ENCODE measurements at regions not wholly inside any gene's neighbourhood (a gene's known extent, or its start where the extent isn't known, plus 50 kb on each side); places are given as distances from the start of the nearest gene placed in this dataset.
"Not testable (repeated sequence)": the region's sequence is repeated elsewhere in the genome, so short reads cannot be mapped to it uniquely, and the experiment has no call there.

DNA sequence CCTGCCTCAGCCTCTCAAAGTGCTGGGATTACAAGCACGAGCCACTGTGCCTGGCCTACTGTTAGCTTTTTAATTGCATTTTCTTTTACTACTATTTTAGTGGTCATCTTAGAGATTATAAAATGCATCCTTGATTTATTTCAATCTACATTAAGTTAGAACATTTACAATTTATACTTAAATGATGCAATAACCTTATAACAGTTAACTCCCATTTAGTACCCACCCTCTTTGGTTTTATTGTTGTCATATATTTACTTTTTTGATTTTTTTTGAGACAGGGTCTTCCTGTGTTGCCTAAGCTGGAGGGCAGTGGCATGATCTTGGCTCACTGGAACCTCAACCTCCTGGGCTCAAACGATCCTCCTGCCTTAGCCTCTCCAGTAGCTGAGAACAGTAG, 77.3 kb downstream of the PPCDC start:
- no peak for DNase-seq (ENCODE audit: low read depth)

GRCh38 chr15:75104804-75105557, 81.6 kb downstream of the PPCDC start:
- no peak for DNase-seq (ENCODE audit: low read depth)

DNA sequence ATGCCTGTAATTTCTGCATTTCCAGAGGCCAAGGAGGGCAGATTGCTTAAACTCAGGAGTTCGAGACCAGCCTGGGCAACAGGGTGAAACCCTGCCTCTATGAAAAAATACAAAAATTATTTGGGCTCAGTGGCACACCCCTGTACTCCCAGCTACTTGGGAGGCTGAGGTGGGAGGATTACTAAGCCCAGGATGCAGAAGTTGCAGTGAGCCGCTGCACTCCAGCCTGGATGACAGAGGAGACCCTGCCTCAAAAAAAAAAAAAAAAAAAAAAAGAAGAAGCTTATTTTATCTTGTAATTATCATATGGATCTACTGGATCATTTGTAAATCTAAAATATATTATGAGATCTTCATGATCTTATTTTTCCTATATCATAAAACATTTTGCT, 84.1 kb downstream of the PPCDC start:
- no peak for DNase-seq (ENCODE audit: low read depth)

DNA sequence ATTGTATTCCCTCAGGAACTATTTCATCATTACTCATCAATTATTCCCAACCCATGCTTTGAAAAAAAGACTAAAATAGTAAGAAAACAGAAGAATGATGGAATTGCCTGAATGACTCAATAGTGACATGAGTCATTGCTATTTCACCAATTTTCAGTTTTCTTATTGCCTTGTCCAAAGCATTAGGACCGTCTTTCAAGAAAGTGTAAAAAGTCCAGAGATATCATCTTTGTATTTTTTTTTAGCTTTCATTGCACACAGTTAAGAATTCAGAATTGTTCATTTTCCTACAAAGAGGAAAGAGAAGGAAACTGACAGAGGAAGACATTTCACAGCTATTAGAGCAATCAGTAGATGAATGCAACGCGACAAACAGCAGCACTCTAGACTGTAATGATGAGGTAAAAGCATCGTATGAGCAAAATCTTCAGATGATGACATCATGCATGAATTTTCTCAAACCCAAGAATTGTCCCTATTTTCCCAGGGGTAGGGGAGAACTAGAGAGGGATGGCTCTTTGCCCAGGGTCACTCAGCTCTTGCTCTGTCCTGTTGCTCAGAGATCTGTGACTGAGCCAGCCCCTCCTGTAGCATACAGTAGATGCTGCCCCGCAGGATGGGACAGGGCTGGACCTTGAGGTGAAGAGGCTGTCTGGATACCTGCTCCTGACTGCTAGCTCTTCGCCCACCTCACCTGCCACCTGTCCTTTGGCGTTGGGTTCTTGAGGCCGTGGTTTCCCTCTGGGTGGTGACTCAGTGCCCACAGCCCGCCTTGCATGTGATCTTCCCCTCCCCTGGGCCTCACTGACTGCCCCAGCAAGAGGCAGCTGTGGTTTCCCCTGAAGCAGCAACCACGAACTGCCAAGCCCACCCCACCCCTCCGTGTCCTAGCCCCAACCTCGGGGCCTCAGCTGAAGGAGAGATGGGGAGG, 84.8 kb downstream of the PPCDC start:
- peak; percentile 51 for DNase-seq (ENCODE audit: low read depth)

DNA sequence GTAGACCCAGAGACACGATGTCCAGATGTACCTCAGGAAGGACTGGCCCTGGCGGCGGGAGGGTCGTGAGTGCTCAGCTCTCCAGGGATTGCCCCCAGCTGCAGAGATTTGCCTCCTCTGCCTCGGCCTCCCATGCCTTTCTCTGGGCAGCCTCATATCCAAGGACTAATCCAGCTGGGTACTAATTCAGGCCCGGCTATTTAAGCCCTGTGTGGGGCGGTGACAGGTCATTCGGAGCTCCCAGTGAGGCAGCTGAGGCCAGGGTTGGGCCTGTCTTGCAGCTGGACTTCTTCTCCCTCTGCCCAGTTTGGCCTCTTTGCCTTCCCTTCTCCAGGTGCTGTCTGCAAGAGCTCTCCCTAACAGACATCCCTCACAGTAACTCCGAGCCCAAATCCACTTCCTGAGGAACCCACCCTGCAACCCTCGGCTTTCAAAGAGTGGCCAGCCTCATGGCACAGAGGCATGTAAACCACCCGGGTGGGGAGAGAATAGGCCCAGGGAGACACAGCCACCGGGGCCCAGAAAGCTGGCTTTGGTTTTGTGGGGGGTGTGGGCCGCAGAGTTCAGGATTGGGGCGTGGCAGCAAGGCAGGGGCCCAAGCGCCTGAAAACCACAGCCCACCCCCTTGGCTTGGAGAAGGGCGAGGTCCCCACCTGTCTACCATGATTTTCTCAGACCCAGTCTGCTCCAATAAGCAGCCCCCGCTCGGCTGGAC, 85.8 kb downstream of the PPCDC start:
- no peak for DNase-seq (ENCODE audit: low read depth)

GRCh38 chr15:75109736-75110130, 86.3 kb downstream of the PPCDC start:
- DNase-seq (ENCODE audit: low read depth), result no peak

DNA sequence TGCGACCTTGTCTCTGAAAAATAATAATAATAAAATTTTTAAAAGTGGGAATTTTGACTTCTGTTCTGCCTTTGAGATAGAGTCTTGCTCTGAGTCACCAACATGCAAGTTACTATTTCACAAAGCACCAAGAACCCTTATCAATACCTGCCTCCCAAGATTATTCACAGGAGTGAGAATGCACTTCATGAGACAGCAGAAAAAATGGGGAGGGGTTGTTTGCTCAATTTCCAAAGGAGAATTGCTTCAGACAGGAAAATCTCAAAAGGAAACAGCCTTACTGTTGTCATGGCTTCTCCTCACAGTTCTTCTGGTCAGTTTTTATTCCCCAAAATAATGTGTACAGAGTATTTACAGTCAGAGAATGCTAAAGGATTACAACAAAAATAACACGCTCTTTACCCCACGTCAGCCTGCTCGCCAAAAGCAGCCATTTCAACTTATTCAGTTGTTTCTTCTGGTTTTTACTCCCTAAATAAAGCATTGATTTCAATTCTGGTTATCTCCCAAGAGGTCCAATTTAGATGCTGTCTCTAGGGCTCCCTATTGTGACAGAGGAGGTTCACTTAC, 89.0 kb downstream of the PPCDC start:
- DNase-seq (ENCODE audit: low read depth), result no peak

GRCh38 chr15:75112848-75113492, 88.7 kb upstream of the C15orf39 start:
- no peak for DNase-seq (ENCODE audit: low read depth)

GRCh38 chr15:75114327-75114726, 87.4 kb upstream of the C15orf39 start:
- DNase-seq (ENCODE audit: low read depth), result no peak

GRCh38 chr15:75114796-75115195, 86.9 kb upstream of the C15orf39 start:
- DNase-seq (ENCODE audit: low read depth), result no peak

GRCh38 chr15:75115411-75115913, 86.2 kb upstream of the C15orf39 start:
- DNase-seq (ENCODE audit: low read depth), result not testable (repeated sequence)

DNA sequence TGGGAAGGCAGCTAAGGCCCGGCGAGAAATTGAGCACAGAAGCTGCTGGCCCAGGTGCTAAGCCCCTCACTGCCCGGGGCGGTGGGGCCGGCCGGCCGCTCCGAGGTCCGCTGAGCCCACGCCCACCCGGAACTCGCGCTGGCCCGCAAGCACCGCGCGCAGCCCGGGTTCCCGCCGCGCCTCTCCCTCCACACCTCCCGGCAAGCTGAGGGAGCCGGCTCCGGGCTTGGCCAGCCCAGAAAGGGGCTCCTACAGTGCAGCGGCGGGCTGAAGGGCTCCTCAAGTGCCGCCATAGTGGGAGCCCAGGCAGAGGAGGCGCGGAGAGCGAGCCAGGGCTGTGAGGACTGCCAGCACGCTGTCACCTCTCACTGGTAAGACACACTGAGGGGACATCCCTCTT, 85.5 kb upstream of the C15orf39 start:
- DNase-seq (ENCODE audit: low read depth), result not testable (repeated sequence)

GRCh38 chr15:75117993-75118392, 83.7 kb upstream of the C15orf39 start:
- no peak for DNase-seq (ENCODE audit: low read depth)

GRCh38 chr15:75119312-75119711, 82.4 kb upstream of the C15orf39 start:
- not testable (repeated sequence) for DNase-seq (ENCODE audit: low read depth)

GRCh38 chr15:75121491-75121890, 80.2 kb upstream of the C15orf39 start:
- DNase-seq (ENCODE audit: low read depth), result no peak

DNA sequence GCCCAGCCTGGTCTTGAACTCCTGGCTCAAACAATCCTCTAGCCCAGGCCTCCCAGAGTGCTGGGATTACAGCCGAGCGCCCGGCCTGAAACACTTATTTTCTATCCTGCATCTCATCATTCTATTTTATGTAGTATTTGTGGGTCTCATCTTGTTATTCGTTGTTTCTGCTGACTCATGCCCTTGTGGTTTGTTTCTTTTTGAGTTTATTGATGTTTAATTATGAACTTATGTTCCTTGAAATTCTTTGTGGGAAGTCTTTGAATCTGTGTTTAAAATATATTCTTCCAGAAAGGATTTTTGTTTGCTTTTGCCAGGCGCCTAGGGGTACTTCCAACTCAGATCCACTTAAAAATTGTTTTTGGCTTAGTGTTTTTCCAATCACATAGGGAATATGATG, 78.3 kb upstream of the C15orf39 start:
- DNase-seq (ENCODE audit: low read depth), result no peak

- not testable (repeated sequence) for DNase-seq (ENCODE audit: low read depth)
These were observed 77.4 kb upstream of the C15orf39 start for GRCh38 chr15:75124278-75124677.

GRCh38 chr15:75125935-75126334, 75.7 kb upstream of the C15orf39 start:
- no peak for DNase-seq (ENCODE audit: low read depth)

GRCh38 chr15:75126864-75127580, 74.7 kb upstream of the C15orf39 start:
- DNase-seq (ENCODE audit: low read depth), result no peak

DNA sequence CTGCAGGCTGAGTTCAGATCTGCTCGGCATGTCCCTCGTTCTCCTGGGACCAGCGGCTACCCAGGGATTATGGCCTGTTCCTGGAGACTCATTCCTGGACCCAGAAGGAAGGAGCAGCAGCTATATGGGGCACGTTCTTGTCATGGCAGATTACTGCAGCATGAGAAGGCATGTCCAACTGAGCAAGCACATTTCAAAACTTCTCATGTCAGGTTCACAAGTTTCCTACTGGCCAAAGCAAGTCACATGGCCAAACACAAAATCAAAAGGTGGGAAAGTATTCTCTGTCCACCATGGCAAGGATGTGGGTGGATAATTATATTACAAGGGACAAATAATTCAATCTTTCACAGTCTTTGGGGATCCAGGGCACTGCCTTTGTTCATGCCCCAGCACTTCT, 71.9 kb upstream of the C15orf39 start:
- DNase-seq (ENCODE audit: low read depth), result no peak

DNA sequence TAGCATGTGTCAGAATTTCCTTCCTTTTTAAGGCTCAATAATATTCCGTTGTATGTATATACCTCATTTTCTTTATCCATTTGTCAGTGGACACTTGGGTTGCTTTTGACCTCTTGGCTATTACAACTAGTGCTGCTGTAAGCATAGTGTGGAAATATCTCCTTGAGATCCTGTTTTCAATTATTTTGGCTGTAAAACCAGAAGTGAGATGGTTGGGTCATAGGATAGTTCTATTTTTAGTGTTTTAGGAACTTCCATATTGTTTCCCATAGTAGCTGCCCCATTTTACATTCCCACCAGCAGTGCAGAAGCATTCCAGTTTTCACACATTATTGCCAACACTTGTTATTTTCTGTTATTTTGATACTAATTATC, 70.4 kb upstream of the C15orf39 start:
- DNase-seq (ENCODE audit: low read depth), result no peak

Measured in stimulated activated CD8-positive, alpha-beta memory T cell treated with anti-CD3 and anti-CD28 coated beads, Interleukin-12 subunit alpha, Interleukin-12 subunit beta, amount 100 ng/mL, for 4 hours (primary cell).